NCI-H524 treated with DMSO at 0.1 percent for 48 hours (cell line): ENCODE measurements at regions not wholly inside any gene's neighbourhood (a gene's known extent, or its start where the extent isn't known, plus 50 kb on each side); places are given as distances from the start of the nearest gene placed in this dataset.
A peak's percentile ranks its signal among the peaks of the same experiment; 100 is the strongest.

Experiments used
- DNase-seq: peaks from one replicate; lab custom pipeline; 2025; lab: John Stamatoyannopoulos, UW

DNA sequence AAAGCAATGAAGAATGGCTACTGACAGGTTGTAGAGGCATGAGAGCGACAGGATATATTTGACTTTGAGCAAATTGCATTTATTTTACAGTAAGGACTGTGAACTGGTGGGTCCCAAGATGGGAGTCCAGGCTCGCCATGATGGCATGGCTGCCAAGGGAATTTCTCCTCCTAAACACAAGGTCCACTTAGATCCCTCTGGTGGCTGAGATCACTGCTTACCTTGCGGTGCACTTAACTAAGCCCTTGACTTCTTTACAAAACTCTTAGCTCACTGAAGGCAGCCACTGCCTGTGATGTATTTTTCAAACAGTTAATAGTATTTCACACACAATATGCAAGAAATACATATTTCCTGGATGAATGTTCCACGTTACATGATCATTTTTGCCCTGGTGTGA, 50.3 kb upstream of the SORBS2 start:
- no peak for DNase-seq

DNA sequence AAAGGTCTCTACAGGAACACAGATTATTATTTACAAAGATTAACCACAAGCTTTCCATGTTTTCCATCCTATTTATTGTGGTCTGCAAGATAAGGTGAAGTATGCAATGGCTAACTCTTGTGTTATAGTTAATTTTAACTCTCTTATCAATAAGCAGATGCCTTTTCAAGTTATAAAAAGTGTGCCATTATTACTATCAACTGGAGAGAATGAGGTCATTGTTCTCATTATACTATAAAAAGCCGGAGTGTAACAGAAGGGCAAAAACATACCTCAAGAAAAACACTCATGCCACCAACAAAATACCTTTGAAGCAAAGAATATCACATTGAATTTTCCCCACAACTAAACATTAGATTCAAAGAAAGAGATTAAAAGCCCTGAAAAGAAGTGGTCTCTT, 52.0 kb upstream of the SORBS2 start:
- no peak for DNase-seq

DNA sequence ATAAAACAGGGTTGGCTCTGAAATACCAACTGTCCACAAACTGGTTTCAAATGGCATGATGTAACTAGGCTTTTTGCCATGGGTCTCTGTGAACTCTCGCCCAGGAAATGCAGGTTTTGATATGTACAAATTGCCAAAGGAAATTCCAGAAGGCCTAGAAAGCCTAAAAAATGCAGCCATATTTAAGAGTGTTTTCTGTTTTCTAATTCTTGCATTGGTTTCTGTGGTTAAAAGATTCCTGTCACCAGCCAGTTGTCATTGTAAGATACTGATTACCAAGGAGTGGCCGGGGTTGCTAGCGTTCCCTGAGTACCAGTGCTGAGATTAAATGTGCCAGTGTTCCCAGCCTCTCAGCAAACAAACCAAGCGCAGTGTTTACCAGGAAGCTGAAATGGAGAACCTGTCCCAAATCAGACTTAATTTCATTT, 53.9 kb upstream of the SORBS2 start:
- DNase-seq, result no peak

DNA sequence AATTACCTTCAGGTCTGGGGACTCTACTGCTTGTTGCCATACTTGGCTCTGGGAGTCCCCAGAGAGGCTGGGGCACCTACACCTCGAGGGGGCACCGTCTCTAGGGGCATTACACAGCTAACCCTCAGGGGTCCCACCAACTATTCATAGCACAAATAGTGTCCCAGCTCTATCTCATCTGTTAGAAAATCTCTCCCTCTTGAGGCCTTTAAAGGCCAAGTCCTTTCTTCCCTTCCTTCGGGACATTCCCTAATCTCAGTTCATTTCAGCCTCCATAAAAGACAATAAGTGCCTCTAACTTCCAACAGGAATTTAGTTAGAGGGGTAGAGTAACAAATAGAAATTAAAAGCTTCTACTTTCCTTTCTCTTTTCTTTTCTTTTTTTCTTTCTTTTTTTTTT, 55.8 kb upstream of the SORBS2 start:
- DNase-seq, result no peak

DNA sequence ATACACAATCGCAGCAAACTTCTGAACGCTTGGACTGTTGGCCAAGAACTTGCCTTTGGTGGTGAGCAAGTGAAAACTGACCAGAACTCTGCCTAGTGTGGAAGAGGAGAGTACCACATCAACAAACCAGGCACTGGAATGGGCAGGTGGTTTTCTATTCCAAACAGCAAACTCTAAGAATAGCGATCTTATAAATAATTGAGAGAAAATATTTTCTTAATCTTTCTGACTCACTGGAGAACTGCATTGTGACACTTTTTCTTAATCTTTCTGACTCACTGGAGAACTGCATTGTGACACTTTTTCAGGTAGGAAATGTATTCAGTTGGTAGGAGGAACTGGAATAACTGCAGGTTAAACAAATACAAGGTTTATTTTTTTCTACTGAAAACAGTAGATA, 57.0 kb upstream of the SORBS2 start:
- no peak for DNase-seq

DNA sequence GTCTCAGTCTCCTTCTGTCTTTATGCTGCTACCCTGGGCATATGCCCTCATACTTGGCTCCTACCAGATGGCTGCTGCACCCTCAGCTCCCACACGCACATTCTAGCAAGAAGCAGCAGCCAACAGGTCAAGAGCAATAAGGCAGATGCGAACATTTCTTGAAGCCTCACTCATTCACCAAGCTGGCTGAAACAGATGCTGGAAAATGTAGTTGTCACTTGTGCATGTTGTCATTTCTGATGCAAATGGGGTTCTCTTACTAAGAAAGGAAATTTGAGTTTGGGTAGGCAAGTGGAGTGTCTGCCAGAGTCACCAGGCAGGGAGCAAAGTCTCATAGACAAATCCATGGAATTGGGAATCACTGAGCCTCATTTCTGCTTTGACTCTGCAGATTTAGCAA, 57.4 kb upstream of the SORBS2 start:
- peak; percentile 37 for DNase-seq

DNA sequence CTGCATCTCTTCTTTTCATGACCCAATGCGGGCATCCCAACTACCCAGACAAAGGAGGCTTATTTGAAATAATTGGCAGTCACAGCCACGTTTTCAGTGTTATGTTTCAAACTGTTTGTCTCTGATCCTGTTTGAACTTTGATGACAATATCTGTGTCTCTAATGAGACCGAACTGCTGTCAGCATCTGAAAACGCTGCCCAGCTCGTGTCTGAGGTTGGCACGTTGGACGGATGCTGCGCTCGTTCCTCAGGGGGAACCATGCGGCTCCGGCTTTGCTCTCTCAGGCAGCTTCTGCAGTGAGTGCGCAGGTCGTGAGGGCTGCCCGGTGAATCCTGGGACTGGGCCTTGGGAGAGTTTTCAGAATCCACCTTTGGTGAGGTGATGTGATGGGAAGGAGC, 58.4 kb upstream of the SORBS2 start:
- no peak for DNase-seq

DNA sequence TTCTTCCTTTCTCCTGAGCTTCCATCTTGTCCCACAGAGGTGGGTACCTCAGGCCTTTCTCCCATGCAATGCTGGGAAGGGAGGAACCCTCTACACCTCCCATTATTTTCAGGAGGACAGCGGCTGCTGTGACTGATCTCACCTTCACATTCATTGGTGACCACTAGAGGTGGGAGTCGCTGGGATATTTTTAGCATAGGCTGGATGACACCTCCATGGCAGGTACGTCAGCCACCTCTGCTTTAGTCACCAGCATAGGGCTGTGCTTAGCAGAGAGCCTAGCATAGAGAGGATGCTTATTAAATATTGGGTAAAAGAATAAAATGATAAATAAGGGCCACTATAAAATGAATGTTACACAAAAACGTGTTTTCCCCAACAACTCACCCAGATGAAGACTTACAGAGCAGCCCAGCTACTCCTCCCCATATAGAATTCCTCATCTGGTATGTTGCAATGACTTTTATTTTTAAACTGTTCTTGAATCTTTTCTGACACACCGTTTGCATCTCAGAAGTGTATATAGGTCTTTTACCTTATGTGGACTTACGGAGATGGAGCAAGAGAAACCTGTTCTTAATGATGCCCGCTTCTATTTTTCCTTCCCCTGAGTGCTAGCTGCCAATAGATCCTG, 60.9 kb upstream of the SORBS2 start:
- DNase-seq, result no peak

DNA sequence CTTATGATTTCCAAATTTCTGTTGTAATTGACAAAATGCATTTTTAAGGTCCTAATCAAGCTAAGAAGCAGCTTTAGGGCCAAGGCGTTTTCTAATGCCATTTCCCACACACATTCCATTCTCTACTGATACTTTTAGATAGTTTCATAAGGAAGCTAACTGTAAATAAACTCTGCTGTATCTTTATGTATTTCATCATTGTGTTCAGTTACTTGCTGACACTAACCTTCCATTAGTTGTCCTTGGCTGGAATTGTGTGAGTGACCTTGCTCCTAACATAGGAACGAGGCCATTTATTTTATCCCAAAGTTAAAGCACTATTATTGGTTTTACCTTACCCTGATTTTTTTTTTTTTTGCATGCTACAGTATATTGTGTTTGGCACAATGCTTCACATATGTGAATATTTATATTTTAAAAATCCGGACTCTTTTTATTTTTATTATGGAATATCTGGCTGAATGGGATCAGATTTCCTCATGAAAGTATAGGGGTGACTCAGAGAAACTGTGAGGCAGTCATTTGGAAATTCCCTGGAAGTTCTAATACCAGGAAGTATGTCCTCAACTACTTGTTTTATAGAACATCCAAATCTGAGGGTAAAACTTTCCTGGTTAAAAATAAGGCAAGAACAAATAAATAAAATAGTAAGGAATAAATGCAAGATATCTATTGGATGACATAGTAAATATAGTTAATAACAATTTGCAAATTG, 62.7 kb upstream of the SORBS2 start:
- DNase-seq, result no peak

DNA sequence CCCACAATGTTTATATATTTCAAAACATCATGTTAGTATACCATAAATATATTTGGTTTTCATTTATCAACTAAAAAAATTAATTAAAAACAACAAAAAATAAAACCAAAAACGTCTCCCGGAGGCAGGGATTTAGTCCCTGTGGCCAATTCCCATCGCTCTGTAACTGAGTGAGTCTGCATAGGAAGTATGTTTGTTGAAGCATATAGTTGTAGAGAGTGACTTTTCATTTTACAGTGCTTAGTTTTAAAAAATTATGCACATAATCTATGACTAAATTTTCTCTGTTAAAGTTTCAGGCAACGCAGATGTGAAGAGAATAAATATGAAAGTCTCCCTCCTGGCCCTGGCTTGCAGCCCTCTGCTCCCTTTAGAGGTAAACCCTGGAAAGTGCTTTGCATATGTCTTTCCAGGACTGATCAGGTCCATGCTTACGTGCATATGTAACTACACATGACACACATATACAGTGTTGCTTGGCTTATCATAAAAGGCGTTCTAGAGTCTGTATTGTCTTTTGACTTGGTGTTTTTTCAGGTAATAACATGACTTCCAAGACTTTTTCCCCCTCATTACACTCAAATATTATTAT, 63.4 kb upstream of the SORBS2 start:
- DNase-seq, result no peak

DNA sequence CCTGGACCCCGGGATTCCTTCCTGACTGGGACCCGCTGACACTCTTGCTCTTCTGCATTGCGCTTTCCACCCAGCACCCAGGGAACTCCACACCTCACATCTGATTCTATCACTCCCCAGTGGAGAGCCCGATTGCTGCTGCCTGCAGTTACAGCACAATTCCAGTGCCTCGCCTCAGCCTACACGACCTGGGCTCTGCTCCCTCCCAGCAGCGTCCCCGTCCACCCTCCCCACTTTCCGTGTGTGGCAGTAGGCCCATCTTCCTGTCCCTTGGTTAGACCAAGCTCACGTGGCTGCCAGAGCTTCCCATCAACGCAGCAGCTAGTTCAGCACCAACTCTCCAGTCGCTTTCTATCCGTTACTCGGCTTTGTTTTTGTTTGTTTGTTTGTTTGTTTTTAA, 66.6 kb upstream of the SORBS2 start:
- DNase-seq, result no peak

DNA sequence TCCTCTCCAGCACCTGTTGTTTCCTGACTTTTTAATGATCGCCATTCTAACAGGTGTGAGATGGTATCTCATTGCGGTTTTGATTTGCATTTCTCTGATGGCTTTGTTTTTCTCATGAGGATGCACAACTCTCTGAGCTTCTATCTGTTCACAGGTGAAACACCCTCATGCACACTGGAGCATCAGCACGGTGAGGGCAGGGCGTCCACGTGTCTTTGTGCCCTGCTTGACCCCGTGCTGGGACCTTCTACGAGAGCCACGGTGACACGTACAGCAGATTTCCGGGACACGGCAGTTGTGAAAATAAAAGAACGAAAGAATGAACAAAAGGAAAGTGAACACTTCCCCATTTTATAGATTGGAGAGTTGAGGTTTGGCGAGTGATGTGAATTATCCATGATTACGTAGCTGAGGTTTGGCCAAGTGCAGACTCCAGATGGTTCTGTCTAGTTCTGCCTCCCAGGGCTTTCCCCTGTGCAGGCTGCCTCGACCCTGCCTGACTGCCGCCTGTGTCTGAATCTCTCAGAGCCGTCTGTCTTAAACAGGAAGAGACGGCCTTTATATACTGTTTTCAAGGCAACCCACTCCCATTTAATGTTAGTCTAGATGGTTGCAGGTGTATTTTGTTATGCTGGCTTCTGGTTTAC, 67.8 kb upstream of the SORBS2 start:
- DNase-seq, result no peak

DNA sequence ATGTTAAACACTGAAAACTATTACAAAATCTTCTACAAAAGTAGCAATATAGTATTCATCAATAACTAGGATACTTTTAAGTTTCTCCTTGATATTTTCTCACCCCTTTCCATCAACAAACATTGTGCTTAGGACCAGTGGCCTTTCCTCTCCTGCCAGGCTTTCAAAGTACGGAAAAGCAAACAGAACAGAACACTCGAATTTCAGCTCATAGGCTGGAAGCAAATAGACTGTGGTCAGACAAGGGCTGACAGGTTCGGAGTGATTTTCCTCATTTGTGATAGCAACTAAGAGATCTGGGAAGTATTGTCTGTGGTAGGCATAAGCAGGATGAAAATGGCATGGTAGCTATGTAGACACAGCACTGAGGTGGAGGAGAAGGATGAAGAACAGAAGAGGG, 68.6 kb upstream of the SORBS2 start:
- DNase-seq, result no peak

DNA sequence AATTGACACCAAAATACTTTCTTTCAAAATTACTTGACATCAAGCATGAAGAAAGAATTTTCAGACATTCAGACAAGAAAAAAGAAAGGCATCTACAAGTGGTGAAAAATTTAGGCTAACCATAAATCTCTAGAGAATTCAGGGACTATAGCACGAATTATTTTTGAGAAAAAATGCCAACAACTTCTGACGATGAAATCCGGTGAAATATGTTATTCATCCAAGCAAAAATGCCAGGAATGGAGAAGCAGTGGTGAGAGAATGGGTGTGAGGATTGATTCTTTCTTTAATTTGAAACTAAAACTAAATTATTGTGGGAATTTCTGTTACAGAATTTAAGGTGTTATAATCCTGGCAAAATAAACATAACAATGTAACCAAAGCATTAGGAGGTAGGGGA, 69.4 kb upstream of the SORBS2 start:
- DNase-seq, result no peak

DNA sequence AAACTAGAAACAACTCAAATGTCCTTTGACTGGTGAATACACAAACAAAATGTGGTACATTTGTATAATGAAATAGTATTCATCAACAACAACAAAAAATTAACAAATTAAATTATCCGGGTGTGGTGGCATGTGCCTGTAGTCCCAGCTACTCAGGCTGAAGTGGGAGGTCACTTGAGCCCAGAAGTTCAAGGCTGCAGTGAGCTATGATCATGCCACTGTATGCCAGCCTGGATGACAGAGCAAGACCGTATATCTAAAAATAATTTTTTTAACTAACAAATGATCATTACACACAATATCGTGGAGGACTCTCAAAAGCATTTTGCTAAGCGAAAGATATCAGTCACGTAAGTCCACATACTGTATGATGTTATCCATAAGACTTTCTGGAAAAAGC, 71.6 kb upstream of the SORBS2 start:
- no peak for DNase-seq

DNA sequence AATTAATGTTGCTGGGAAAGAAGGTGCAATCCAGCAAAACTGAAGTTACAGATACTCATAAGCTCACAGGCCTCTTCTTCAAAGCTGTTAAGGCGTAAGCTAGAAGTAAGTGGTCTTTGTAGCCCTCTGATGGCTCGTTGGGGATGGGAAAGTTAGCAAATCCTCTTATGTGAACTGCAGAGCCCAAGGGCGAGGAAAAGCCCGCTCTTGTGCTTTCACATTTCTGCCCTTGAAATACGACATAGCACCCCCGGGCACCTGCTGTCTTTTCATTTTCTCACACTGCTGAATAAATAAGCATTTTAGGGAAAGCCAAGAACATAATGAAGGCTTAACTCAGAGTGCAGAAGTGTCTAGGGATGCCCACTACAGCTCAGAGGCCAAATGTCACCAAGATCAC, 73.1 kb upstream of the SORBS2 start:
- DNase-seq, result peak; percentile 60

DNA sequence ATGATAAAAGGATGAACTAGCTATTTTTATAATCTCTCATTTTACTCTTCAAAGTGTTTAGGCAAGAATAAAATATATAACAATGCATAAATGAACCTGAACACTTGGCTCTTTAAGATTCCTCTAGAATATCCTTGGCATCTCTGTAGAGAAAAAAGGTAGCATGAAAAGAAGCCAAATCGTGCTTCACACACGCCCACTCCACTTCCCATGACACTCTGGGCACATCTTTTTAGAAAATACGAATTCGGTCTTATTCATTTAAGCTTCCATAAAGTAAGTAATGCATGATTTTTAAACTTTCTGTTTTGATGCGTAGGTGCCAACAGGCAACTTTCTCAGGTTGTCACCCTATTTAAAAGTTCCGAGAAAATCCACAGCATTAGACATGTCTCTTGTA, 73.6 kb upstream of the SORBS2 start:
- no peak for DNase-seq

DNA sequence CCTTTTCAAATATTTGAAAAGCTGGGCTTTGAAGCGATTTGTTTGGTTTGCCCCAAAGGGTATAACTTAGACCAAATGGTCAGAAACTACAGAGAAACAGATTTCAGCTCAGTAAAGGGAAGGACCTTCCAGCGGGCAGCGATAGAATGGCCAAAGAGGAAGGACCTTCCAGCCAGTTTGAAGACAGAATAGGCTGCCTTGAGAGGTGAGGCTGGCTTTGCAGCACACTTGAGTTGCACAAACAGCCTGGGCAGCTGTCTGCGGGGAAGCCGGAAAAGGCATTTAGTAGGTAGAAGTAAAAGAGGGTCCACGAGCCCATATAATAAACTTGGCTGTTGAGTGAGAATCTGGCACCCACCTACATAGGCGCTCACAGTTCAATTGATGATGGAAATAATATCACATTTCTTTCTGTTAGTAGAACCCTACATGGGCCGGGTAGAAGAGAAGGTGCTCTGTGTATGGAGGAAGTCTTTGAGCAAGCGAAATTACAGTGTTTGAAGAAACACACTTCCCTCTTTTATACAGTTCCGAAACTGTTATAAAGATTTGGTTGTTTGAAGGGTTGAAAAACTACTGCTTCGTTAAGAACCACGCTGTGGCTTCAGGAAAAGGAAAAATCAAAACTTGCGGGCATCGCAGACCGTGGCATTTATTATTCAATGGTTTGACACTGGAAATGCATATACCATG, 75.0 kb upstream of the SORBS2 start:
- no peak for DNase-seq

DNA sequence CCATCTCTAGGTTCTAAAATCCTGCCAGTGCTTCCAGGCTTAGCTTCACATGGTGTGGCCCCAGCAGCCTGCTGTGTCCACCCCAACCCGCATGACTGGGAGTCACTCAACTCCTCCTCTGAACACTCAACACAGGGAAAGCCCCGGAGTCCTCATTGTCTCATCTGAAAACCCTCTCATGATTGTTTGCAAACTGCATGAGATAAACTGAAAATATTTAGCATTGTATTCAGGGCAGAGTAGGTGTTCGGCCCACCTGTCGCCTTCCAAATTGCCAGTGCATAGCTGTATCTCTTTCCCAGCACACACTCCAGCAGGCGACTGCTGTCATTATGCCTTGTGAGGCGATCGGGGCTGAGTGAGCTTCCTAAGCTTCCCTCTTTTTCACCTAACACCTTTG, 76.7 kb upstream of the SORBS2 start:
- DNase-seq, result no peak

DNA sequence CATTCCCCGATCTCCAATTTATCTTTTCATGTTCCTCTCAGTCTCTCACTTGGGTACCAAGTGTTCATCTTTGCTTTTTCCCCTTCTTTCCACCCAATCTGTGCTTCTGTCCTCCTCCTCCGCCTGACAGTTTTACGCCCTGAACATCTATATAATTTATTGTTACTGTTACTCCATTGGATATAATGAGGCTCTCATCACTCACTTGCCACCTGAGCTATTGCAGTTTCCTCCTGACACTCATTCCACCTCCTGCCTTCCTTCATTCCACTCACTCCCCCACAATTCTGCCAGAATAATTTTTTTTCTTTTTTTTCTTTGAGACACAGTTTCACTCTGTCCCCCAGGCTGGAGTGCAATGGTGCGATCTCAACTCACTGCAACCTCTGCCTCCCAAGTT, 77.6 kb upstream of the SORBS2 start:
- no peak for DNase-seq

DNA sequence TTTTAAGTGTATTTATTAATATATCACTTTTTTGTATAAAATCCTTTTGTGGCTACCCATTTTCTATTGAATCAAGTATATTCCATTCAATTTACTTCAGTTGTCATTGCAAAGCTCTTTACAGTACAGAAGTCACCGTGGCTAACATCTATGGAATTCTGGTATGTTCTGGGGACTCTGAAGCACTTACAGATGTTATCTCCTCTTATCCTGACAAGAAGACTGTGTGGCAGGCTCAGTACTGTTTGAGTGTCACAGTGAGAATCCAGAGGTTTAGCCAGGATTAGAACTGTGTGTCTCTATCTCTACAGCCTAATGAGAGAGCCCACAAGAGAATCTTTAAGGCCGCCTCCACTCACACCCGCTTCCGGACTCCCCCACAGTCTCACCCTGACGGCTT, 78.2 kb upstream of the SORBS2 start:
- DNase-seq, result no peak

DNA sequence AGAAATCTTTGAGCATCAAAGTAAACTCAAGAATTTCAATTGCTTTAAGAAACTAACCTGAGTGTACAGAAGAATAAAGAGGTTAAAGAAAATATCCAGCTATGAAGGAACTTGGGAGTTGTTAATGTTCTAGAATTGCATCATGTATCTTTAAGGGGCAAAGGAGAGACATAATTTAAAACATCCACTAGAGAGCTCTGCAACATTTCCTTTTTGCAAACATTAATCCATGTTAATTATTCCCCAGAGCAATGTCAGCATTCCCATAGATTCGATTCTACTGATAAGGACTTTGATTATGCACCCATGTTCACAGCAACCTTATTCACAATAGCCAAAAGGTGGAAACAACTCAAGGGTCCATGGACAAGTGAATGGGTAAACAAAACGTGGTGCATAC, 80.2 kb upstream of the SORBS2 start:
- no peak for DNase-seq

DNA sequence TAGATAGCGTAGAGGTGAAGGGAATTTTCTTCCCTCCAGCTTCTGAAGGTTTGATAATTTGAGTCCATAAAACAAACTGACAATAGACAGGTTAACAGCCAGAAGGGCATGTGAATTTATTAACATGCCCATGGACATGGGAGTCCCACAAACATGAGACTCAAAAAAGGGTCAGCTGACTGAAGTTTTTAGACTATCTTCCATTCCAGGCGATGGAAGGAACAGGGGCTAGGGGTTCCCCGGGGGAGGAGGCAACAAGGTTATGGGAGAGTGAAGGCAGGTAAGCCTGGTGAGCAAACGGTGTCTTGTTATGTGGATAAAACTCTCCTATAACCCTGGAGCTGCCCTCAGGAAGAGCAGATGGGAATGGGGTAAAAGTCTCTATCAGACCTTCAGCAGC, 81.5 kb upstream of the SORBS2 start:
- DNase-seq, result no peak
